ENCODE measurements at regions not wholly inside any gene's neighbourhood (a gene's known extent, or its start where the extent isn't known, plus 50 kb on each side); places are given as distances from the start of the nearest gene placed in this dataset.

DNA sequence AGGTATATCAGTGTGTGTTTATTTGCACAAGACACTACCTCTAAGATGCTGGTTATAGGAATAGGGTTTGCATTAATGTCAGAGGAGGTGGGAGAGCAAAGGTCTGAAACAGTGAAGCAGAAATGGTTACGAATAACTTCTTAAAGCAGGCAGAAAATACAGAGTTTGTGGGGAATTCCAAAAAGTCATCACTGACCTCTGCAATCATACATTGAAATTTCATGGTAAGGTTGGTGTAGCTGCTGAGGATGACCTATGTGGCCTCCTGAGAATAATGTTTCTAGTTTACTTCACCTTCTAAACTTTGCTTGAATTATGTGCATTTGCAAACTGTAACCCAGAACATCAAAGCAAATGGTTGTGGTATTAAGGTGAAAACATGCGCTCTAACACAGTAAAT lies 280.1 kb downstream of the PCDH20 start:
- no peak for TF ChIP-seq POLR2A (IDR thresholded peaks at IDR 0.05)
- TF ChIP-seq, protein P1, sequence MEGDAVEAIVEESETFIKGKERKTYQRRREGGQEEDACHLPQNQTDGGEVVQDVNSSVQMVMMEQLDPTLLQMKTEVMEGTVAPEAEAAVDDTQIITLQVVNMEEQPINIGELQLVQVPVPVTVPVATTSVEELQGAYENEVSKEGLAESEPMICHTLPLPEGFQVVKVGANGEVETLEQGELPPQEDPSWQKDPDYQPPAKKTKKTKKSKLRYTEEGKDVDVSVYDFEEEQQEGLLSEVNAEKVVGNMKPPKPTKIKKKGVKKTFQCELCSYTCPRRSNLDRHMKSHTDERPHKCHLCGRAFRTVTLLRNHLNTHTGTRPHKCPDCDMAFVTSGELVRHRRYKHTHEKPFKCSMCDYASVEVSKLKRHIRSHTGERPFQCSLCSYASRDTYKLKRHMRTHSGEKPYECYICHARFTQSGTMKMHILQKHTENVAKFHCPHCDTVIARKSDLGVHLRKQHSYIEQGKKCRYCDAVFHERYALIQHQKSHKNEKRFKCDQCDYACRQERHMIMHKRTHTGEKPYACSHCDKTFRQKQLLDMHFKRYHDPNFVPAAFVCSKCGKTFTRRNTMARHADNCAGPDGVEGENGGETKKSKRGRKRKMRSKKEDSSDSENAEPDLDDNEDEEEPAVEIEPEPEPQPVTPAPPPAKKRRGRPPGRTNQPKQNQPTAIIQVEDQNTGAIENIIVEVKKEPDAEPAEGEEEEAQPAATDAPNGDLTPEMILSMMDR (IDR thresholded peaks at IDR 0.05) = no peak
- intact Hi-C loops (cut with DNase I; ENCODE audit: low total_unique reads) = no loop called here
- DNase-seq (ENCODE audit: low spot score in 2 of 2) = no peak
- no peak overlapping the region for H3K4me3 ChIP-seq (ENCODE audit: low read depth, poor library complexity, severe bottlenecking)
- WGBS, 2 donors = 93 to 97% methylated on average over 2 of the region's 2 CpGs

DNA sequence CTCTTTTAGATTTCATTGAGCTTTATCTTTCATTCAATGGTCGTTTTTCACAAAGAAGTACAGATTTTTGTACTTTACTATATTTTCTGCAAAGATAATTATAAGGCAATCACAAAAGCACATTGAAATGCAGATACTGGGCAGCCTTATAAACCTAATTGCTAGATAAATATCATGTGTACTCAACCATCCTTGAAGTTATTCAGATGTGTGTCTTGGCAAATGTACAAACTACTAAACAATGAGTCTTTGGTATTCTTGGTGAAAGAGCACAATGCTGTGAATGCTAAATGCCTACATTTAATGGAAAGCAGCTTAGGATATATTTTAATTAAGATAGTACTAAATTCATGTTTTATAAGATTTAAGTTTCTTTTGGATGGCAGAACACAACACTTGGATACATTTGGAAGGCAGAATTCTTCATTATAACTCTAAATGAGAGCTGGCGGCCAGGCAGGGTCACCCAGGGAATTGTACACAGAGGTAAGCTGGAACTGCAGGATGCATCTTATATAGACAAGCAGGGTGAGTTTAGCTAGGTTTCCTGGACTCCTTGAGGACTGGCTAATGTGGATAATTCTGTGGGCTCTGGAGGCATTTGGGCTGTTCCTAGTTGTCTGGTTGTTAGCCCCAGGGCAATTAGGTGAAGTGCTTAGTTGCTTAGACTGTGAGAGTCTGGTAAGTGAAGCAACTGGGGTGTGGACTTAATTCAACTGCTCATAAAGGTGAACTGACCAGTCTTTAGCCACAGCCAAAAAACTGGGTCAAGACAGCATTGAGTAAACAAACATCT lies 286.6 kb downstream of the PCDH20 start:
- 53 to 56% methylated on average over 2 of the region's 2 CpGs for WGBS, 2 donors
- intact Hi-C loops (cut with DNase I; ENCODE audit: low total_unique reads) = no loop called here

DNA sequence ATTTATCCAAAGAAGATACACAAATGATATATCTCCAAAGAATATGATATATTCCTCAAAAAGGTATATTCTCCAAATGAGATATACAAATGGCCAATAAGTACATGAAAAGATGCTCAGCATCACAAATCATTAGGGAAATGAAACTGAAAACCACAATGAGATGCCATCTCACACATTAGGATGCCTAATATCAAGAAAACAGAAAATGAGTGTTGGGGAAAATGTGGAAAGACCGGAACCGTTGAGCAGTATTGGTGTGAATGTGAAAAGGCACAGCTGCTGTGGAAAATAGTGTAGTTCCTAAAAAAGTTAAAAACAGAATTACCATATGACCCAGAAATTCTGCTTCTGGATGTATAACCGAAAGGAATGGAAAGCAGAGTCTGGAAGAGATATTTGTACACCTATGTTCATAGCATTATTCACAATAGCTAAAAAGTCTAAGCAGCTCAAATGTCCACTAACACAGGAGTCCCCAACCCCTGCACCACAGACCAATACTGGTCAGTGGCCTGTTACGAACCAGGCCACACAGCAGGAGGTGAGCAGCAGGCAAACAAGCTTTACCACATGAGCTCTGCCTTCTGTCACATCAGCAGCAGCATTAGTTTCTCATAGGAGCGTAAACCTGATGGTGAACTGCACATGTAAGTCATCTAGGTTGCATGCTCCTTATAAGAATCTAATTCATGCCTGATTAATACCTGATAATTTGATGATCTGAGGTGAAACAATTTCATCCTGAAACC lies 291.9 kb downstream of the PCDH20 start:
- intact Hi-C loops (cut with DNase I; ENCODE audit: low total_unique reads) = no loop called here
- no peak for TF ChIP-seq POLR2A (IDR thresholded peaks at IDR 0.05)
- TF ChIP-seq, protein P1 (IDR thresholded peaks at IDR 0.05) = no peak

More for the DNA sequence above, 286.6 kb downstream of the PCDH20 start:
- DNase-seq (ENCODE audit: low spot score in 2 of 2) = no peak
- TF ChIP-seq, protein P1 (IDR thresholded peaks at IDR 0.05) = no peak
- no peak for TF ChIP-seq POLR2A (IDR thresholded peaks at IDR 0.05)
- H3K4me3 ChIP-seq (ENCODE audit: low read depth, poor library complexity, severe bottlenecking) = no peak overlapping the region

GRCh38 chr13:61113140-61113658 lies 302.4 kb downstream of the PCDH20 start:
- no peak overlapping the region for H3K4me3 ChIP-seq (ENCODE audit: low read depth, poor library complexity, severe bottlenecking)
- intact Hi-C loops (cut with DNase I; ENCODE audit: low total_unique reads) = no loop called here
- TF ChIP-seq, protein P1 (IDR thresholded peaks at IDR 0.05) = no peak
- no peak for TF ChIP-seq POLR2A (IDR thresholded peaks at IDR 0.05)
- 69 to 92% methylated on average over 2 to 3 of the region's 3 CpGs for WGBS, 2 donors
- DNase-seq (ENCODE audit: low spot score in 2 of 2) = no peak

More for the DNA sequence above, 291.9 kb downstream of the PCDH20 start:
- no peak for DNase-seq (ENCODE audit: low spot score in 2 of 2)
- 76 to 83% methylated on average over 5 of the region's 5 CpGs for WGBS, 2 donors
- no peak overlapping the region for H3K4me3 ChIP-seq (ENCODE audit: low read depth, poor library complexity, severe bottlenecking)

DNA sequence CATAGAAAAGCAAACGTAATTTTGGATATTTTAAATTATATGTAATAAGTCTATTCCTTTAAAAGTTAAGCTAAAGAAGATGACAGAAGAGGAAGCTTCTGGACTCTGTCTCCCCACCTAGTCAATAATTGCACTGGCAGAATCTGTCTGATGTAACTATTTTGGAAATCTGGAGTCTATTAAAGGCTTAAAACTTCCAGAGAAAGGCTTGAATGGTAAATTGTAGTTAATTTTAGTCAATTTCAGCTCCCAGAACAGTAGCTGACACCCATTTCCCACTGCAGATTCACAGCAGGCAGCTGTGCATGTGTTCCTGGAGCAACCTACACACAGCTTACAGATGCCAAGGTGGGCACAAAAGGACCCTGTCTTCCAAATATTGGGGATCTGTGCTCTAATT lies 304.1 kb downstream of the PCDH20 start:
- no peak overlapping the region for H3K4me3 ChIP-seq (ENCODE audit: low read depth, poor library complexity, severe bottlenecking)
- no peak for DNase-seq (ENCODE audit: low spot score in 2 of 2)
- intact Hi-C loops (cut with DNase I; ENCODE audit: low total_unique reads) = no loop called here
- no peak for TF ChIP-seq POLR2A (IDR thresholded peaks at IDR 0.05)
- TF ChIP-seq, protein P1 (IDR thresholded peaks at IDR 0.05) = no peak
- 41 to 51% methylated on average over 1 of the region's 1 CpG for WGBS, 2 donors
